RKO (cell line): ENCODE measurements at regions not wholly inside any gene's neighbourhood (a gene's known extent, or its start where the extent isn't known, plus 50 kb on each side); places are given as distances from the start of the nearest gene placed in this dataset.

Source experiments
- DNase-seq: peaks from one replicate; pipeline ENCODE4 v3.0.0-alpha.2; 2016; ENCODE audit warnings: low spot score

DNA sequence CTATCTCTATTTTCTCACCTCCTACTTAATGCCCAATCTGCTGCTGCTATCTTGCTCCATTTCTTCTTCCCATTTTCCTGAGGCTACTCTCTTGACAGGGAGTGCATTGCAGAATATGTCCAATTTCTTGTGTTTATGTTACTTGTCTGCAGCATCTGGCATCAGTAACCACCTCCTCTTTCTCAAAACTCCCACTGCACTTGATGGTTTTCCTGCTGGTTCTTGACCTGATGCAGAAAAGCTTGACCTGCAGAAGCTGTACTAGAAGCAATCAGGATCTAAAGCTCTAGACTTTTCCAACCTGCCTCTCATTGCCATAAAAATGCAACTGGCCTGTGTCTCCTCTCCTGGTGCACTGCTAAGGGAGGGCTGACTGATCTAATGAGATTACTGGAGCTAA is 287.8 kb downstream of the ZEB1 start:
- DNase-seq: no peak

DNA sequence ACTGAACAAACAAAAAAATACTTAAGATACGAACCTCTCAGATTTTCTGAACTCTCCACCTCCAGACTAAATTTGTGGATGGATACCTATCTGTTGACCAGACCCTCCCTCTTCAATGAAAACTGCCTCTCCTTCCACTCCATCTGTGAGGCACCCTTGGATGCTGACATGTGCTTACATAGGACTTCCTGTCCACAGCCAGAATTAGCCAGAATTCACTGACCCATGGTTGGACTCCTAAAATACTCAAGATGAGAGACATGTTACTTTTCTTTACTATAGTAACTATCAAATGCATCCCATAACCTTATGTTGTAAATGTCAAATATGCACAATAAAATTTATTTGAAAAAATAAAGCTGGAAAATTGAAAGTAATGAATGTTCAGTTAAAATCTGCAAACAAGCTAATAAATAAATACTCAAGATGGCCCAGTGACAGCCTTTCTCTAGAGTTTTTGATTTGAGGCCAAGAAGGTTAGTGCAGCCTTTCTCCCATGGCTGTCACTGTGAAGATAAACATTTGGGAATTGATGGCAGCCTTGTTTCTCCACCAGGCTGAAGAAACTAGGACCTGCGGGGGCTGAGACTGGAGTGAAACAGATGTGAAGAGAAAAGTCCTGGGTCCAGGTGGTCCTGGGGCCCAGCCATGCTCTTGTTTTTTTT is 287.0 kb downstream of the ZEB1 start:
- no peak for DNase-seq

DNA sequence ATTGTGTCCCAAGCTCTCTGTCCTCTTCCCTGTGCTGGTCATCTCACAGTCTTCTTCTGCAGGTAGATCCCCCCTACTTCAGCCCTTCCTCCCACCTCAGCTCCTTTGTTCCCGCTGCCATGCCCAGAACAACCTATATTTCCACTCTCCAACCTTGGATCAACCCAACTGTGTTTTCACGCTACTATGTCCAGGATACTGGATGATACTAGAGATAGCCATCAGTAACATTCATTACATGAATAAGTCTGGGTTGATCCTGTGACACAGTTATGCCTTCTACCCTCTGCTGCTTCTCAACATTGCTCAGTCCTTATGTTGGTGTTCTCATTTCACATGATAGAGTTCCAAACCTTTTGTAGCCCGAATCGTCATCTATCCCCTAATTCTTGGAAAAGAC is 286.4 kb downstream of the ZEB1 start:
- no peak for DNase-seq

DNA sequence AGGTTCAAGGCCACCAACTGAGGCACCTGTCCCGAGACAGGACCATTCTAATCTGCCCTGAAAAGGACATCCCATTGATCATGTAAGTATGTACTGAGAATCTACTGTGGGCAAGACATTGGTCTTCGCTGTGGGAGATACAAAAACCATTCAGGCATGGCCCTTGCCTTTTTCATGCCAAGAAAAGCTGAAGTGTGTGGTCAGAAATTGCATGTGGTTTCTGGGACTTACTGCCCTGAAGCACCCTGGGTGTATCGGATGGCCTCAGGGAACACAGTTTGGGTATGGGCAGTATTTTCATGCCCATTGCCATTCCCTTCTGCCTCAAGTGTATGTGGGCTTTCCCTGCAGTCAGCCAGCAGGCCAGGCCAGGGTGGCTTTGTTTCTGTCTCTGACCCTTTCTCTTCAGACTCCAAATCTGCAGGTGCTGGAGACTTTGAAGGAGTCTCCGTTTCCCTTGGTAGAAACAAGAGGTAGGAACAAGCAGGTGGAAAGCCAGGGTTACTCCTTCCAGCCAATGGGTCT is 285.7 kb downstream of the ZEB1 start:
- DNase-seq: no peak

DNA sequence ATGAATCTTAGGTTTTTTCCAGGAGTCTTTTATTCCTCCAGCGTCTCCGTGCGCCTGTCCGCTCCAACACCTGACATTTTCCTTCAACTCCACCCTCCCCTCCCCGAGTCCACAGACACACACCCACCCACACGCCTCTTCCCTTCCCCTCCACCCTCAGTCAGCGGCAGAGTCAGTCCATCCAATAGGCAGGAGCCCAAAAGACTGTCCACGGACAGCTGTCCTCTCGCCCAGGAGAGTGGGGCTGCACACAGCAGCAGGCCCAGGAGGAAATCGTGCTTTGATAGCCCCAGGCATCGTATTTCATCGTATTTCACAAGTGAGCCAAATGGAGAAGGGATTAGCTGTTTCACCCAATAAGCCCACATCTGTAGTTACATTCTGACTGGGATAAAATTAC is 285.1 kb downstream of the ZEB1 start:
- DNase-seq: no peak

DNA sequence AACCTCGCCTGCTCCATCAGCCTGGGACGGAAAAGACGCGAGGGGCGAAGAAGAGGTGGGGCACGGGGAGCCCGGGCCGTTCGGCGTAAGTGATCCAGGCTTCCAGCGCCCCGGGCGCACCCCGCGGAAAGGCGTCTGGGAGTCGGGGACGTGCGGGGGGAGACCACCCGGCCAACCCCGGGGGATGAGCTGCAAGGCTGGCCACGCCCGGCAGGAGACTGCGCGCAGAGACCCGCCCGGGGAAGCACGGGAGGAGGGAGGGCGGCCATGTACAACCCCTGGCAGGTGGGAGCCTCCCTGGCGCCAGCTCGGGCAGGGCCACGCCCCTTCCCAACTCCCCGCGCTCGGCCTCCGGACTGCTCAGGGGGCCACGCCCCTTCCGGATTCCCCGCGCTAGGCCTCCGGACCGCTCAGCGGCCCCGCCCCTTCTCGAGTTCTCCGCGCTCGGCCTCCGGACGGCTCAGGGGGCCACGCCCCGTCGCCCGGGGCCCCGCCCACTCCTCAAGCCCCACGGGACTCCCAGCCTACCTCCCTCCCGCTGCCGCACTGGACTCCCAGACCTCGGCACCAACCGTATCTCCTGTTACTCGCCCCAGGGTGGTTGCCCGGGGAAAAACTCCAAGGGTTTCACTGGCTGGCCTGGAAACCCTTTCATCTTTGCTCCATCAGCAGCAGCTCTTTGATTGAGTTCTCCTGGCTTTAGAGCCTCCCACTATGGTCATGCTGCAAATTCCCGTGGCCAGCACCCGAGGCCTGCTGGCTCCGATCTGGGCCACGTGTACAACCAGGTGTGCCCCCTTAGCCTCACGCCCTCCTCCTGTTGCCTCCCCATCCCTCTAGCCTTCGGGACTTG is 284.4 kb downstream of the ZEB1 start:
- DNase-seq: no peak

DNA sequence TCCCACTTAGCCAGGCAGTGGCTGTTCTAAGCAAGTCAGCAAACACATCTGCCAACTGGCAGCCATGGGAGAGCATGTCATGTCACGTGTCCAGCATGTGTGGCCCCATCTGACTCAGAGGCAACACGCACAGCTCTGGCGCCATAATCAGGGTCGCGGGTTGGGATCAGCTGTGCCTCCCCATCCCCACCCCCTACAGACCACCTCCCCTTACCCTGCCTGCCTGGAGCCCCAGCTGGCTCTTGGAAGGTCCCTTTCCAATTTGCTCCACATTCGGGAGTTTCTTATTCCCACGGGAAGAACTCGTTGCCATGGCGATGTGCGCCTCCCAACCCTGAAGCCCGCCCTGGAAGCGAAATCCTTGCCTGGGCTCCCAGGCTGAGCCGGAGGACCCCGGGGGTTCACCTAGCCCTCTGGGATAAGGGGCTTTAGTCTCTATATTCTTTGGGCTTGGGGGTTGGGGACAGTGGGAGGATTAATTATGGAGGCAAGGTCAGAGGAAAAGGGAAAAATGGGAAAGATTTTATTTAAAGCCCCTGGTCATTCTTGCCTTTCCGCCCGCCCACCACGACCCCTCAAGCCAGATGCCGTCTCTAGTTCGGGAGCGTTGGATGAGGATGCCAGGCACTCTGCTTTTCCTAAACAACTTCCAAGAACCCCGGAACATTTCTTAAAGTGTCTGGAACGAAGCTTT is 283.7 kb downstream of the ZEB1 start:
- DNase-seq: no peak

DNA sequence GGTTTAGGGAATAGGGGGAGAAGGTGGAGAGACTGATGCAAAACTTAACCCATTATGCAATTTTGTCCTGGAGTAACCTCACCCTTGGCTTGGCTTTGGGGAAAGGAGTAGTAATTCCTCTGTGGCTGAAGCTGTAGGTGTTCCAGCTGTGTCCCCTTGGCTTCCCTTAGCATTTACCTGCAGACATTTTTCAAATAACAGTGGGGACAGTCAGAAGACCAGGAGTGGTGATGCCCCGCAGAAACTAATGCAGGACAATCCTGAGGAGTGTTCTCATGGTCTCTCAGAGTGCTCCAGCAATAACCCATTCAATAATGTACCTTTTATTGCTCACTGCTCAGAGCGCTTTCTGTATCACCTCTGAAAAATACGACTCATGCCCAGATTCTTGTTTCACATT is 282.1 kb downstream of the ZEB1 start:
- DNase-seq: no peak

DNA sequence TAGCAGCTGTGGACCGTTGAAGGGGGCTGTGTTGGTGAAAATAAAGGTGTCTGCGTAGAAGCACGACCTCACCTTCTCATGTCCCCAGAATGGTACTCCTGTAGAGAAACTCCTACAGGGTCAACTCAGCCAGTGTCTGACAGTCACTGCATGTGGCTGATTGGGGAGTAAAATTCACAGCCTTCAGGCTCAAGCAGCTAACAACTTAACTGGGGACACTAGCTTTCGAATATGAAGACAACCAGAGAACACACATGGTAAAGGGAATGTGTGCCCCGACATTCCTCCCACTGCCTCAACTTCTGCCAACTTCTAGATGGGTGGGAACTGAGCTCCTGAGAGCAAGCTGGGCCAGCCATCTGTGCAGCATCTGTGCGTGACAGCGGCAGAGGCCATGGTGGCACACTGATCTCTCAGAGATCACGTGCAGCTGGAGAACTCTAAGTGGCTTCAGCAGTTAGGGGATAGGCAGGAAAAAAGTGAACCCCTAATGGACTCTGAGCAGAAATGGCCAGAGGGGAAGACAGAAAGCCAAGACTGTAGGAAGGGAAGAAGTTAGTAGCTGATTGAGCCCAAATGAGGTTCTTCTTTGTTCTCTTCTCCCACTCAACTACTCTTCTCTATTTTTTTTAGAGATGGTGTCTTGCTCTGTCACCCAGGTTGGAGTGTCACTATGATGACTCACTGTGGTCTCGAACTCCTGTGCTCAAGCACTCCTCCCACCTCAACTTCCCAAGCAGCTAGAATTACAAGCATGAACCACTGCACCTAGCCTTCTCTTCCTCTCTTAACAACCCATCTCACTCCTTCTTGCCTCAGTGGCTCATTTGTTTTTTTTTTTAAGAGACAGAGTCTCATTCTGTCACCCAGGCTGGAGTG is 280.8 kb downstream of the ZEB1 start:
- no peak for DNase-seq

DNA sequence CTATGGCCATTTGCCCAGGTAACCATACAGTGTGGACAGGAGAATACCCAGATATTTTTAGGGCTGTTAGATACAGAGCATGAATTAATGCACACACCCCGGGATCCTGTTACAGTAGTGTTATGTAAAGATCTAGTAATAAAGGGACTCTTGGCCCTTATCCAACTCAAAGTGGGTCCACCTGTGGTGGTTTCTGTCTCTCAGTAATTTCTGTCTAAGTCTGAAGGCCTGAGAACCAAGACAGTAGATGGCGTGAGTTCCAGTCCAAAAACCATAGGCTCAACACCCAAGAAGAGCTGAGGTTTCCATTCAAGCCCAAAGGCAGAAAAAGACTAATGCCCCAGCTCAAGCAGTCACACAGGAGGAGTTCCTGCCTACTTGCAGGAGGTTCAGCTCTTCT is 277.7 kb downstream of the ZEB1 start:
- DNase-seq: no peak

DNA sequence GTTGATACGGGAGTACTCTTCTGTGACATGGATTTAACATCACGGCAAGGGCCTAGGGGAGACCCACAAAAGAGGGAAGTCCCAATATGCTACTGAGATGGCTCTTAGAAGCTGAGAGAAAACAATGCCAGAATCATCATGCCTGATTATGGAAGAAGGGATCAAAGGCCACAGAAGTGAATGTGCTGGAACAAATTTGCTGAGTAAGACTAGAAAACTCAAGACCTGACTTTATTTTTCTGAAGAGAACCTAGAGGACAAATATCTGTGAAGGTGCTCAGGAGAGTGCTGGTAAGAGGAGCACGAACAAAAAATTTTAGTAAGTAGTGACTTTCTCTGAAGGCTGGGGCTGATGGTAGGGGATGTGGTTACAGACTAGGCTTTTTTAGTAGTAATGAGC is 277.0 kb downstream of the ZEB1 start:
- DNase-seq: no peak

DNA sequence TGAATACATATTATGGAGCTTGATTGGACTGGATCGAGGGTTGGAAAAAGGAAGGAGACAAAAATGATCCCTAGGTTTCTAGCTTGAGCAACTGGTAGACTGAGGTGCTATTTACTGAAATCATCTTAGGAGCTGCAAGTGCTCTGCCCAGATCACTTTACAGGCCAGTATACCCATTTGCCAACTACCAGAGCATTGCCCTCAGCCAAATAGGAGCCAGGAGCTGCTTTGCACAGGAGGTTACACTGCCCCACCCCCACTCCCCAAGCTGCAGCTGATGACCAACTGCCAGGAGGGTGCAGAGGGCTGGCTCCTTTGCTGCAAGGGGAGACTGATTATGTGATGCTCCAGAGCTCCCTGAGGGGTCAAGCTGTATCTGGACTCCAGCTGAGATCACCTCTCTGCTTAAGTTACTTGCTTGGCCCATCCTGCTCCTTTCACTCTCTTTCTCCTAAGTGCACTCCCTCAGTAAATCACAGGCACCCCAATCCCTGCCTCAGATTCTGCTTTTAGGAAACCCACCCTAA is 275.4 kb downstream of the ZEB1 start:
- no peak for DNase-seq

DNA sequence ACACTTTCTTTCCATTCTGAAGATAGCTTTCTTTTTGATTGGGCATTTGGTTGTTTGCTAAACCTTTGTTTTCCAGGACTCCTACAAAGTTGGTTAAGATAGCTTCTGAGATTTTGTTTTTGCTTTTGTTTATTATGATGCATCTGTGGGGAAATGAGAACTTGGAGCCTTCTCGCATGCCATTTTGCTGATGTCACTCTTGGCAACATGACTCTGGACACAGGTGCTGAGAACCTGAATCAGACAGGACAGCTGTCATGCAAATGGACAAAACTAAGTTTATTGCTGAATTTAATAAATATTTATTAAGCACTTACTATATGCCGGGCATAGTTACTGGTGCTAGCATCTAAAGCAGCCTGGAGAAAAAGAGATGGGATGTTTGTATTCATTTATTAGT is 274.1 kb downstream of the ZEB1 start:
- no peak for DNase-seq

DNA sequence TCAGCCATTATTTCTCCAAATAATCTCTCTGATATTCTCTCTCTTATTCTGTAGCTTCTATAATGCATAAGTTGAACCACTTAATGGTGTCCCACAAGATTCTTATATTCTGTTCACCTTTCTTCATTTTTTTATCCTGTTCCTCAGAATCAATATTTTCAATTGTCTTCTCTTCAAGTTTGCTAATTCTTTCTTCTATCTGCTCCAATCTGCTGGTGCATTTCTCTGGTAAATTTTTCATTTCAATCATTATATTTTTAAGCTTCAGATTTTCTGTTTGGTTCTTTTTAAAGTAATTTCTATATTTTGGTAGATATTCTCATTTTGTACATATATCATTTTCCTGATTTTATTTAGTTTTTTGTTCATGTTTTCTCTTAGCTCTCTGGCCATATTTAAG is 272.6 kb downstream of the ZEB1 start:
- DNase-seq: no peak

DNA sequence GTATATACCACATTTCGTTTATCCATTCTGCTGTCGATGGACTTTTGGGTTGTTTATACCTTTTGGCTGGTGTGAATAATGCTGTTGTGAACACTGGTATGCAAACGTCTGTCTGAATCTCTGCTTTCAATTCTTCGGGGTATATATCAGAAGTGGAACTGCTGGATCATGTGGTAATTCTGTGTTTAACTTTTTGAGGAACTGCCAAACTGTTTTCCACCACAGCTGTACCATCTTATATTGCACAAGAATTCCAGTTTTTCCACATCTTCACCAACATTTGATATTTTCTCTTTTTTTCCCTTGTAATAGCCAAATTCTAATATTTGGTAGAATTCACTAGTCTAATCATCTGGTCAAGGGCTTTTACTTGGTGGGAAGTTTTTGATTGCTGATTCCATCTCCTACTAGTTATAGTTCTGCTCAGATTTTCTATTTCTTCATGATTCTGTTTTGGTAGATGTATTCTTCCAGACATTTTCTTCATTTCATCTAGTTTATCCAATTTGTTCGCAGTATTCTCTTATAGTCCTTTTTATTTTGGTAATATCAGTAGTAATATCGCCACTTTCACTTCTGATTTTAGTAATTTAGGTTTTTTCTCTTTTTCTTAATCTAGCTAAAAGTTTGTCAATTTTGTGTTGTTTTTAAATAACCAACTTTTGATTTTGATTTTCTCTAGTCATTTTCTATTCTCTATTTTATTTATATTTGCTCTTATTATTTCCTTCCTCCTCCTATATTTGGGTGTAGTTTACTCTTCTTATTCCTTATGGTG is 271.2 kb downstream of the ZEB1 start:
- no peak for DNase-seq

DNA sequence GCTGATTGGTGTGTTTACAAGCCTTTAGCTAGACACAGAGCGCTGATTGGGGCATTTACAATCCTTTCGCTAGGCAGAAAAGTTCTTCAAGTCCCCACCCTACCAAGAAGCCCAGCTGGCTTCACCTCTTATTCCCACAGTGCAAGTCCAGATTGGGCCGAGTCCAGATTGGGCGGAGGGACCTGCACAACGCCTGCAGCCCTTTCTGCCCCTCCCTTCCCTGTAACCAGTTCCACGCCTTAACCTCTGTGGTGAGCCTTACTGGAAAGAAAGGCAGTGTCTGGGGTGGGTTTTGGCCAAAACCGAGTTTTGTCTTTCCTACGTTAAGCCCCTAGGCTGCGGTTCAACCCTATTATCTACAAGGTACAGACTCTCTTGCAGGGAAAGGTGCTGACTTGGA is 268.7 kb downstream of the ZEB1 start:
- DNase-seq: no peak

DNA sequence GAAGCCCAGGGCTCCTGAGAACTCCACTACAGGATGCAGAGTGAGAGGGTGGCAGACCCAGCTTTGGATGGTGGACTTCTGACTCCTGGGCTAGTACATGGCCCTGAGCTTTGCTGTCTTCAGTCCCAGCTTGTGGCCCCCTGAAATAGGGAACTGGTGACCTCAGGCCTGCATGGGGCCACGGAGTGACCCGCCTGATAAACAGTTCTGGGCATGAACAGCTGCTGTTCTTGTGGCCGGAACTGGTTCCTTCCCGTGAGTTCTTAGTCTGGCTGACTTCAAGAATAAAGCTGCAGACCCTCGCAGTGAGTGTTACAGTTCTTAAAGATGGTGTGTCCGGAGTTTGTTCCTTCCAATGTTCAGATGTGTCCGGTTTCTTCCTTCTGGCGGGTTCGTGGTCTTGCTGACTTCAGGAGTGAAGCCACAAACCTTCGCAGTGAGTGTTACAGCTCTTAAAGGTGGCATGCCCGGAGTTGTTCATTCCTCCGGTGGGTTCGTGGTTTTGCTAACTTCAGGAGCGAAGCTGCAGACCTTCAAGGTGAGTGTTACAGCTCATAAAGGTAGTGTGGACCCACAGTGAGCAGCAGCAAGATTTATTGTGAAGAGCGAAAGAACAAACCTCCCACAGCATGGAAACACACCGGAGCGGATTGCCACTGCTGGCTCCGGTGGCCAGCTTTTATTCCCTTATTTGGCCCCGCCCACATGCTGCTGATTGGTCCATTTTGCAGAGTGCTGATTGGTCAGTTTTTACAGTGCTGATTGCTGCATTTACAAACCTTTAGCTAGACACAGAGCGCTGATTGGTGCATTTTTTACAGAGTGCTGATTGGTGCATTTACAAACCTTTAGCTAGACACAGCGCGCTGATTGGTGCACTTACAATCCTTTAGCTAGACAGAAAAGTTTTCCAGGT is 268.0 kb downstream of the ZEB1 start:
- no peak for DNase-seq

DNA sequence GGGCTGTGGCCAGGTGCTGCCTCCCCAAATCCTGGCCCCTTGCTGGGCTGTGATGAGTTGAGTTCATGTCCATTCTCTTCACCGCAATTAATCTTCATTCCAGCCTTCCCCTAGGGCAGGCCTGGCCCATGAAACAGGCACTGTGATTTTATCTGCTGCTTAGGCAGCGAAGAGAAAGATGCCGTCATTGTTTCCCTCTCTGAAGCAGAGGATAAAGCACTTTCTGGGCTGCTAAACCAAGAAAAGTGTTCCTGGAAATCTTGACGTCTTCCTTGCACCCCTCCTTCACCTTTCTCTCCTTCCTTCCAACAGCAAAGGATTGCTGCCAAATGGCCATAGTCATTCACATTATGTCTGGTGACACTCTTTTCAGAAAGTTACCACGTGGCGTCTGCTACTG is 265.9 kb downstream of the ZEB1 start:
- DNase-seq: no peak

DNA sequence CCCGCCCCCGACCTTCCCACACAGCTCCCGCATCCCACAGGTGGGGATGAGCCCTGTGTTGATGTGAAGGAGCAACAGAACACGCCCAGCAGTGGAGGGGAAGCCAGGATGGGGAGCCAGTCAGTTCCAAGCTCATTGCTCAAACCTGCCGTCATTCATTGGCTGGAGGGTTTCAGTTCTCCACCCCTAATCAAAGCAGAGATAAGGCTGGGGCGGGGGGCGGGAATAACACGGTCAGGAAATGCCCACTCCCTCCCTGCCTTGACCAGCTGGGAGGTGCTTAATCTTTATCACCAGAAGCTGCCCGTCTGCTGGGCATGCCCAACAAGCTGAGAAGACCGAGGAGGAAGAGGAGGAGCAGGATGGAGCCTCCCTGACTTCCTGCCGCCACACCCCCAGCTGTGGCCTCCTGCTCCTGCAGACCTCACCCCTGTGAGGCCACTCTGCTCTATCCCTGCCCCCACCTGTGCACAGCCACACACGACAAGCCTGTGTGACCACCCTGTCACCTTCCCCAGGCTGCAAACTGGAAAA is 265.1 kb downstream of the ZEB1 start:
- no peak for DNase-seq

DNA sequence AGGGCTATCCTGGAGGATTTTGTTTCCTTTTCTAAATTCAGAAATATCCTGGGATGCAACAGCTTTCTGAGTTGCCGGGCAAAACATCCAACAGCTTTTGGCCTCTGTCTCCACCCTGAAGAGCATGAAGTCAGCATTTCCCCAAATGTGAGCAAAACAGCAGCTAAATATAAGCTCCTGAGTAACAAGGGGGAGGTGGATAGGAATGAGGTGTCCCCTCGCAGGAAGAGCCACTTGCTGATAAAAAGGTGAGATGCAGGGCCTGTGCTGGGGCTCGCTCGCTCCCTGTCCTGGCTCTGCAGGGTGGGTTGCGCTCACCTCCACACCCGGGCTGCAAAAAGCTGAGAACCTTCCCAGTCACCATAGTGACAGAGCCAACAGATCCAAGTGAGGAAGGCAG is 264.3 kb downstream of the ZEB1 start:
- DNase-seq: no peak
